GM12872 (cell line): ENCODE measurements at regions not wholly inside any gene's neighbourhood (a gene's known extent, or its start where the extent isn't known, plus 50 kb on each side); places are given as distances from the start of the nearest gene placed in this dataset.

ENCODE experiments used
- CTCF ChIP-seq: IDR thresholded peaks from 3 replicates; pipeline ENCODE4 v1.5.1; 2011; ENCODE audit warnings: low read depth, mild to moderate bottlenecking, low read length, moderate library complexity; ENCODE audit not compliant: insufficient read depth

GRCh38 chr3:35070088-35070487 lies 569.2 kb upstream of the ARPP21 start:
- TF ChIP-seq CTCF, result no peak

- no peak for TF ChIP-seq CTCF
These were observed 567.6 kb upstream of the ARPP21 start for GRCh38 chr3:35071772-35072171.

- no peak for TF ChIP-seq CTCF
These were observed 560.5 kb upstream of the ARPP21 start for GRCh38 chr3:35078780-35079179.

- TF ChIP-seq CTCF, result no peak
These were observed 559.9 kb upstream of the ARPP21 start for GRCh38 chr3:35079403-35079802.

- TF ChIP-seq CTCF, result no peak
These were observed 557.4 kb upstream of the ARPP21 start for GRCh38 chr3:35081899-35082298.

- no peak for TF ChIP-seq CTCF
These were observed 550.4 kb upstream of the ARPP21 start for GRCh38 chr3:35088943-35089342.

- no peak for TF ChIP-seq CTCF
These were observed 524.6 kb upstream of the ARPP21 start for GRCh38 chr3:35114686-35115085.

- TF ChIP-seq CTCF, result no peak
These were observed 519.3 kb upstream of the ARPP21 start for GRCh38 chr3:35120026-35120425.
